Ectodermal cell (in vitro differentiated cells): ENCODE measurements at regions not wholly inside any gene's neighbourhood (a gene's known extent, or its start where the extent isn't known, plus 50 kb on each side); places are given as distances from the start of the nearest gene placed in this dataset.
"Not testable (repeated sequence)": the region's sequence is repeated elsewhere in the genome, so short reads cannot be mapped to it uniquely, and the experiment has no call there.

ENCODE experiments used
- H3K27ac ChIP-seq: 2 replicates; pipeline ENCODE4 v1.7.0; 2013; ENCODE audit warnings: mild to moderate bottlenecking, low read depth, low read length; ENCODE audit not compliant: insufficient read depth, poor library complexity, severe bottlenecking
- H3K27me3 ChIP-seq: 2 replicates; pipeline ENCODE4 v1.7.0; 2013; ENCODE audit warnings: mild to moderate bottlenecking, low read length; ENCODE audit not compliant: insufficient read depth, control insufficient read depth, poor library complexity, severe bottlenecking
- H3K36me3 ChIP-seq: one replicate; pipeline ENCODE4 v1.7.0; 2013; ENCODE audit warnings: low read length; ENCODE audit not compliant: control insufficient read depth, insufficient read depth
- H3K4me1 ChIP-seq: one replicate; pipeline ENCODE4 v1.7.0; 2013; ENCODE audit warnings: low read length; ENCODE audit not compliant: control insufficient read depth, insufficient read depth
- H3K4me3 ChIP-seq: 2 replicates; pipeline ENCODE4 v1.7.0; 2013; ENCODE audit warnings: low read depth, low read length, control low read depth; ENCODE audit not compliant: insufficient read depth
- H3K9me3 ChIP-seq: 2 replicates; pipeline ENCODE4 v1.7.0; 2013; ENCODE audit warnings: mild to moderate bottlenecking, low read length, moderate library complexity; ENCODE audit not compliant: control insufficient read depth
- WGBS, 2 experiments: methylation state at CpG; one replicate each; pipeline ENCODE4 v1.1.7; 2013; ENCODE audit warnings: missing lambda C conversion rate in 2 of 2; 5-methylcytosine and 5-hydroxymethylcytosine counted together

- no peak overlapping the region for H3K27ac ChIP-seq
- WGBS, 2 experiments, result 75 to 90% methylated on average over 2 of the region's 2 CpGs
- no peaks in the 10 kb centered on the region for H3K9me3 ChIP-seq
- H3K36me3 ChIP-seq, result no peaks in the 10 kb centered on the region
- H3K4me1 ChIP-seq, result no peaks in the 10 kb centered on the region
- H3K27me3 ChIP-seq, result no peaks in the 10 kb centered on the region
- H3K4me3 ChIP-seq, result no peak overlapping the region
These were observed 621.5 kb upstream of the SEMA6D start for GRCh38 chr15:47095833-47096232.

- H3K36me3 ChIP-seq, H3K4me3 ChIP-seq, H3K4me1 ChIP-seq, H3K27me3 ChIP-seq, H3K27ac ChIP-seq, H3K9me3 ChIP-seq: not testable (repeated sequence)
These were observed 618.8 kb upstream of the SEMA6D start for GRCh38 chr15:47098526-47098925.

GRCh38 chr15:47099801-47100200 is 617.5 kb upstream of the SEMA6D start:
- H3K4me3 ChIP-seq, H3K9me3 ChIP-seq, H3K4me1 ChIP-seq, H3K36me3 ChIP-seq, H3K27me3 ChIP-seq, H3K27ac ChIP-seq: not testable (repeated sequence)
- 84 to 93% methylated on average over 6 of the region's 6 CpGs for WGBS, 2 experiments

DNA sequence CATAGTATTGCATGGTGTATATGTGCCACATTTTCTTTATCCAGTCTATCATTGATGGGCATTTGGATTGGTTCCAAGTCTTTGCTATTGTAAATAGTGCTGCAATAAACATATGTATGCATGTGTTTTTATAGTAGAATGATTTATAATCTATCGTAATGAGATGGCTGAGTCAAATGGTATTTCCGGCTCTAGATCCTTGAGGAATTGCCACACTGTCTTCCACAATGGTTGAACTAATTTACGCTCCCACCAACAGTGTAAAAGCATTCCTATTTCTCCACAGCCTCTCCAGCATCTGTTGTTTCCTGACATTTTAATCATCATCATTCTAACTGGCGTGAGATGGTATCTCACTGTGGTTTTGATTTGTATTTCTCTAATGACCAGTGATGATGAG is 608.5 kb upstream of the SEMA6D start:
- H3K4me1 ChIP-seq, H3K36me3 ChIP-seq, H3K9me3 ChIP-seq, H3K4me3 ChIP-seq, H3K27ac ChIP-seq, H3K27me3 ChIP-seq: not testable (repeated sequence)
- 89 to 96% methylated on average over 4 of the region's 4 CpGs for WGBS, 2 experiments

DNA sequence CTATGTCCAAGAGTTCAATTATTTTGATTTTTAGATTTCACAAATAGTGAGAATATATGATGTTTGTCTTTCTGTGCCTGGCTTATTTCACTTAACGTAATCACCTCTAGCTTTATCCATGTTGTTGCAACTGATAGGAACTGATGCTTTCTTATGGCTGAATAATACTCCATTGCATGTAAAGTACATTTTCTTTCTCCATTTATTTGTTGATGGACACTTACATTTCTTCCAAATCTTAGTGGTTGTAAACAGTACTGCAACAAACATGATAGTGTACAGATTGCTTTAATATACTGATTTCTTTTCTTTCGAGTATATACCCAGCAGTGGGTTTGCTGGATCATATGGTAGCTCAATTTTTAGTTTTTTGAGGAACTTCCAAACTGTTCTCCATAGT is 600.6 kb upstream of the SEMA6D start:
- WGBS, 2 experiments, result 88 to 100% methylated on average over 1 to 2 of the region's 2 CpGs
- Histone ChIP-seq H3K36me3 (no peaks in the 10 kb centered on the region), H3K27me3 (no peaks in the 10 kb centered on the region), H3K27ac (no peak overlapping the region), H3K9me3 (no peaks in the 10 kb centered on the region), H3K4me3 (no peak overlapping the region), H3K4me1 (no peaks in the 10 kb centered on the region)

- no peaks in the 10 kb centered on the region for H3K36me3 ChIP-seq
- H3K27ac ChIP-seq, result no peak overlapping the region
- no peaks in the 10 kb centered on the region for H3K27me3 ChIP-seq
- no peaks in the 10 kb centered on the region for H3K9me3 ChIP-seq
- no peak overlapping the region for H3K4me3 ChIP-seq
- no peaks in the 10 kb centered on the region for H3K4me1 ChIP-seq
These were observed 598.0 kb upstream of the SEMA6D start for GRCh38 chr15:47119349-47119748.

DNA sequence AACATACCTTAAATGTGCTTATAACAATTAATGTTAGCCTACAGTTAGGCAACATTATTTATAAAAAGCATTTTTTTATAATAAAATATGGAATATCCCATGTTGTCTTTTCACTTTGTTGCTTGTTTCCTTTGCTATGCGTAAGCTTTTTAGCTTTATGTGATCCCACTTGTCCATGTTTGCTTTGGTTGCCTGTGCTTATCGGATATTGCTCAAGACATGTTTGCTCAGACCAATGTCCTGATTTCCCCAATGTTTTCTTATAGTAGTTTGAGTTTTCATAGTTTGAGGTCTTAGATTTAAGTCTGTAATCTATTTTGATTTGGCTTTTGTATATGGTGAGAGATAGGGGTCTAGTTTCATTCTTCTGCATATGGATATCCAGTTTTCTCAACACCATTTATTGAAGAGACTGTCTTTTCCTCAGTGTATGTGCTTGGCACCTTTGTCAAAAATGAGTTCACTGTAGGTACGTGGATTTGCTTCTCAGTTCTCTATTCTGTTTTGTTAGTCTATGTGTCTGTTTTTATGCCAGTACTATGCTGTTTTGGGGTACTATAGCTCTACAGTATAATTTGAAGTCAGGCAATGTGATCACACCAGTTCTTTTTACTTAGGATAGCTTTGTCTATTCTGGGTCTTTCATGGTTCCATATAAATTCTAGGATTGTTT is 592.7 kb upstream of the SEMA6D start:
- WGBS, 2 experiments, result 96 to 99% methylated on average over 3 of the region's 3 CpGs

GRCh38 chr15:47129033-47129432 is 588.3 kb upstream of the SEMA6D start:
- Histone ChIP-seq H3K4me3 (no peak overlapping the region), H3K9me3 (no peaks in the 10 kb centered on the region), H3K36me3 (no peaks in the 10 kb centered on the region), H3K4me1 (no peaks in the 10 kb centered on the region), H3K27ac (no peak overlapping the region), H3K27me3 (no peaks in the 10 kb centered on the region)
- WGBS, 2 experiments, result 90 to 93% methylated on average over 3 of the region's 3 CpGs

More for the DNA sequence above, 592.7 kb upstream of the SEMA6D start:
- Histone ChIP-seq H3K27me3 (no peaks in the 10 kb centered on the region), H3K4me1 (no peaks in the 10 kb centered on the region), H3K36me3 (no peaks in the 10 kb centered on the region), H3K4me3 (no peak overlapping the region), H3K27ac (no peak overlapping the region), H3K9me3 (no peaks in the 10 kb centered on the region)

DNA sequence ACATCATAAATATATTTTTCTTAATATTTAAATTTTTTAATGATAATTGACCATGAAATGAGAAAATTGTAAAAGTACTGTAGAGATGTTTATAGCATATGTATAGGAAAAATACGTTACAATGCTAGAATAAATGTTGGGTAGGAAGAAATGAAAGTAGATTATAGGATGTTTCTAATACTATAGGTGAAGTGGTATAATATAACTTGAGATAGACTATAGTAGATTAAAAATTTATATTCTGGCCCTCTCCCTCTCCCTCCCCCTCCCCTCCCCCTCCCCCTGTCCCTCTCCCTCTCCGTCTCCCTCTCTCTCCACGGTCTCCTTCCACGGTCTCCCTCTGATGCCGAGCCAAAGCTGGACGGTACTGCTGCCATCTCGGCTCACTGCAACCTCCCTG is 585.9 kb upstream of the SEMA6D start:
- H3K27ac ChIP-seq, H3K4me1 ChIP-seq, H3K9me3 ChIP-seq, H3K36me3 ChIP-seq, H3K4me3 ChIP-seq, H3K27me3 ChIP-seq: not testable (repeated sequence)
- 60 to 75% methylated on average over 2 to 3 of the region's 7 CpGs for WGBS, 2 experiments

DNA sequence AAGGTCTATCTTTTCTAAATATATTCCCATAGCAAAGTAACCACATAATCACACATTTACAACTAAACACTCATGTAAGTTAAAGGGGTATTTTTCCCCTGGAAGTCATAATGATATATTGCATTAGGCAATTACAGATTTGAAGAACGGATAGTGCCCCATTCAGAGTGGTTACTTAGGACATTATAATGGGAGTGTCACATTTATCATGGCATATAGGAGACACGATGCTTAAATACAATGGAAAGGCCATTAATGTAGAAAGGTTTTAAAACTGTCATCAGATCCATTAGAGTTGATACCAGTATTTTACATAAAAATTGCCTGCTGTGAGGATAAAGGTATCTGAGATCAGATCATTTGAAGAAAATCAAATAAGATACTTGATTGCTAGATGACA is 582.0 kb upstream of the SEMA6D start:
- Histone ChIP-seq H3K27me3 (no peaks in the 10 kb centered on the region), H3K9me3 (no peaks in the 10 kb centered on the region), H3K4me3 (no peak overlapping the region), H3K27ac (no peak overlapping the region), H3K36me3 (no peaks in the 10 kb centered on the region), H3K4me1 (no peaks in the 10 kb centered on the region)
- WGBS, 2 experiments, result 93 to 96% methylated on average over 2 of the region's 2 CpGs

DNA sequence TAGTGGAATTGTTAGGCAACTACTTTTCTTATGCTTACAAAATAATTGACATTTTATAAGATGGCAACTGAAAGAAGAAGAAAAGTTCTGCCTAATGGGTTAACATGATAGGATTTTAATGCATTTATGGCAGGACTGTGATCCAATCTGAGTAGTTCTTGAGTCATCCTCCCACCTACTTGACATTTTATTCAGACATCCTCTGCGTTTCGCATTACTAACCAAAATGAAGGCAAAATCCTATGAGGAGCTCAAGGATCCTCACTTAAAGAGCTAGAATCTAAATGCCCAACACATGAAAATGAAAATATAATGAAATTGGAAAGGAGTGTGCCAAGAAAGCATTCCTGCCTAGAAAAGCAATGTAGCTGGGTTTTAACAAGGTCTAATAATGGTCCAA is 581.1 kb upstream of the SEMA6D start:
- Histone ChIP-seq H3K9me3 (no peaks in the 10 kb centered on the region), H3K4me1 (no peaks in the 10 kb centered on the region), H3K36me3 (no peaks in the 10 kb centered on the region), H3K27ac (no peak overlapping the region), H3K27me3 (no peaks in the 10 kb centered on the region), H3K4me3 (no peak overlapping the region)
- WGBS, 2 experiments, result 96 to 100% methylated on average over 2 of the region's 2 CpGs
